Gastroesophageal sphincter (tissue), 4 donors: ENCODE measurements at regions not wholly inside any gene's neighbourhood (a gene's known extent, or its start where the extent isn't known, plus 50 kb on each side); places are given as distances from the start of the nearest gene placed in this dataset.

ENCODE experiments used
- ATAC-seq: fragments of 150-250 bp; one replicate; pipeline ENCODE4 v1.9.1; 2016; ENCODE audit warnings: mild to moderate bottlenecking, moderate library complexity
- H3K27ac ChIP-seq, 4 donors: fragments of 200-600 bp; sonication (generic) in 3 of 4; 1 replicate in 3 of 4; 2 replicates in 1 of 4; pipeline ENCODE4 v1.5.1; 2016 to 2019
- H3K27me3 ChIP-seq: fragments of 200-600 bp; sonication (generic); one replicate; pipeline ENCODE4 v1.5.1; 2019
- H3K36me3 ChIP-seq, 2 donors: fragments of 200-600 bp; sonication (generic); one replicate each; pipeline ENCODE4 v1.5.1; 2019; ENCODE audit warnings: control low read depth in 1 of 2
- H3K4me1 ChIP-seq, 3 donors: fragments of 200-600 bp; sonication (generic); 1 replicate in 2 of 3; 2 replicates in 1 of 3; pipeline ENCODE4 v1.5.1; 2016 to 2019; ENCODE audit warnings: control low read depth in 2 of 3
- H3K4me3 ChIP-seq, 2 donors: fragments of 200-600 bp; sonication (generic); one replicate each; pipeline ENCODE4 v1.5.1; 2019; ENCODE audit warnings: mild to moderate bottlenecking in 1 of 2, moderate library complexity in 1 of 2
- H3K9me3 ChIP-seq, 3 donors: fragments of 200-600 bp; sonication (generic); one replicate each; pipeline ENCODE4 v1.5.1; 2017 to 2019; ENCODE audit warnings: control low read depth in 2 of 3
- CTCF ChIP-seq, 4 experiments: fragments of 200-600 bp in 2 of 4; fragments of 450-650 bp in 2 of 4; sonication (generic) in 1 of 4; IDR thresholded peaks; one replicate each; pipeline ENCODE4 v1.5.1; 2017 to 2019; ENCODE audit warnings: antibody characterized with exemption in 4 of 4, mild to moderate bottlenecking in 2 of 4, moderate library complexity in 2 of 4
- EP300 ChIP-seq: sonication (generic); formaldehyde crosslinking; IDR thresholded peaks from one replicate; pipeline ENCODE4 v1.6.1; 2017; ENCODE audit warnings: antibody characterized with exemption, mild to moderate bottlenecking
- POLR2A ChIP-seq, 2 donors: fragments of 450-650 bp; IDR thresholded peaks; one replicate each; pipeline ENCODE4 v1.6.1; 2017; ENCODE audit warnings: antibody characterized with exemption in 2 of 2, mild to moderate bottlenecking in 2 of 2, moderate library complexity in 1 of 2
- POLR2AphosphoS5 ChIP-seq: sonication (generic); formaldehyde crosslinking; IDR thresholded peaks from one replicate; pipeline ENCODE4 v1.6.1; 2017; ENCODE audit warnings: antibody characterized with exemption
- WGBS, 2 donors: methylation state at CpG; one replicate each; pipeline ENCODE4 v1.1.5; 2018; ENCODE audit warnings: low coverage in 1 of 2; 5-methylcytosine and 5-hydroxymethylcytosine counted together

GRCh38 chr11:129280027-129280811, 88.1 kb upstream of the ARHGAP32 start:
- H3K27ac ChIP-seq, result peak overlapping the region in 3 of 4 donors; percentile 76 to 85 (median 83)
- no peaks in the 10 kb centered on the region for H3K9me3 ChIP-seq
- 59 to 63% methylated on average over 9 to 12 of the region's 16 CpGs for WGBS, 2 donors
- ATAC-seq, result no peak
- H3K4me1 ChIP-seq, result peaks cover 3 to 41% (median 7%) of the 10 kb centered on the region in 3 donors
- H3K27me3 ChIP-seq, result no peaks in the 10 kb centered on the region
- H3K4me3 ChIP-seq, result peak overlapping the region; percentile 29 to 72
- TF ChIP-seq EP300, result no peak
- no peak for TF ChIP-seq POLR2AphosphoS5
- TF ChIP-seq CTCF (IDR thresholded peaks at IDR 0.05), result no peak
- no peak for TF ChIP-seq POLR2A (IDR thresholded peaks at IDR 0.05)
- H3K36me3 ChIP-seq, result no peaks in the 10 kb centered on the region

GRCh38 chr11:129279326-129280026, 87.4 kb upstream of the ARHGAP32 start:
- peak in 1 of 2 donors; percentile 27 for TF ChIP-seq POLR2A (IDR thresholded peaks at IDR 0.05)
- TF ChIP-seq POLR2AphosphoS5, result peak; percentile 3
- TF ChIP-seq CTCF (IDR thresholded peaks at IDR 0.05), result no peak
- TF ChIP-seq EP300, result no peak
- peaks cover 3 to 49% (median 7%) of the 10 kb centered on the region in 3 donors for H3K4me1 ChIP-seq
- H3K9me3 ChIP-seq, result no peaks in the 10 kb centered on the region
- WGBS, 2 donors, result no CpG with 5 or more reads among the region's 103 CpGs
- no peaks in the 10 kb centered on the region for H3K27me3 ChIP-seq
- H3K4me3 ChIP-seq, result peak overlapping the region; percentile 29 to 72
- H3K27ac ChIP-seq, result peak overlapping the region in 3 of 4 donors; percentile 76 to 85 (median 83)
- H3K36me3 ChIP-seq, result no peaks in the 10 kb centered on the region
- peak; percentile 93 for ATAC-seq

- peak overlapping the region; percentile 72 to 95 for H3K4me3 ChIP-seq
- H3K9me3 ChIP-seq, result no peaks in the 10 kb centered on the region
- no peaks in the 10 kb centered on the region for H3K27me3 ChIP-seq
- 0 to 2% methylated on average over 5 to 21 of the region's 109 CpGs for WGBS, 2 donors
- no peaks in the 10 kb centered on the region for H3K36me3 ChIP-seq
- peaks cover 3 to 56% (median 7%) of the 10 kb centered on the region in 3 donors for H3K4me1 ChIP-seq
- TF ChIP-seq POLR2AphosphoS5, result no peak
- no peak for TF ChIP-seq POLR2A (IDR thresholded peaks at IDR 0.05)
- no peak for TF ChIP-seq EP300
- TF ChIP-seq CTCF (IDR thresholded peaks at IDR 0.05), result peak in 1 of 4 experiments; percentile 10
- peak; percentile 26 for ATAC-seq
- peak overlapping the region in 3 of 4 donors; percentile 82 to 85 (median 83) for H3K27ac ChIP-seq
Measured at GRCh38 chr11:129278586-129279319, 86.6 kb upstream of the ARHGAP32 start.

- H3K9me3 ChIP-seq, result no peaks in the 10 kb centered on the region
- no peak for ATAC-seq
- H3K27me3 ChIP-seq, result no peaks in the 10 kb centered on the region
- 67 to 72% methylated on average over 4 to 8 of the region's 8 CpGs for WGBS, 2 donors
- TF ChIP-seq EP300, result no peak
- no peak for TF ChIP-seq POLR2AphosphoS5
- TF ChIP-seq CTCF (IDR thresholded peaks at IDR 0.05), result no peak
- TF ChIP-seq POLR2A (IDR thresholded peaks at IDR 0.05), result no peak
- H3K36me3 ChIP-seq, result no peaks in the 10 kb centered on the region
- H3K4me1 ChIP-seq, result peaks cover 3 to 61% (median 7%) of the 10 kb centered on the region in 3 donors
- no peak overlapping the region for H3K27ac ChIP-seq
- H3K4me3 ChIP-seq, result no peak overlapping the region
Measured at GRCh38 chr11:129277198-129277843, 85.2 kb upstream of the ARHGAP32 start.
